Hindlimb muscle (tissue), 1 donor: ENCODE measurements at regions not wholly inside any gene's neighbourhood (a gene's known extent, or its start where the extent isn't known, plus 50 kb on each side); places are given as distances from the start of the nearest gene placed in this dataset.
"Not testable (repeated sequence)": the region's sequence is repeated elsewhere in the genome, so short reads cannot be mapped to it uniquely, and the experiment has no call there.

Experiments used
- DNase-seq: peaks from one replicate; pipeline ENCODE4 v3.0.0-alpha.2; 2013

- DNase-seq = not testable (repeated sequence)
Observed at GRCh38 chr2:91422102-91422501, 2730.6 kb downstream of the RPIA start.

DNA sequence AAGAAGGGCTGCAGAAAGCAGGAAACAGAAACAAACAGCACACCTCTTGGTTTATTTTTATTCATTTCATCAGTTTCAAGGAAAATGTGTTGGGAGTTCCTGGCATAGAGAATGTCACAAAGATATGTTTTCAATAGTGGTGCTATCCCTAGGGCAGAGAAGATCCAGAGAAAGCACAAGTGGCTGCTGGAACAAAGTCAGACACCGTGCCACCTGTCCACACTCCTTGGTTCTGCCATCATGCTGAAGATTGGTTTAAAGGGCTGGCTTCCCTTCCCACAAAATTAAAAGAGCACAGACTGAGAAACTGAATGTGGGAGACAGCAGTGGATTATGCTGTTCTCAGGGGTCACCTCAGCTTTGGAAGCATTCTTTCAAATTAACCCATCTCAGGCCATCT, 2735.7 kb downstream of the RPIA start:
- DNase-seq = not testable (repeated sequence)

- DNase-seq = not testable (repeated sequence)
Observed at GRCh38 chr2:91441932-91442245, 2750.4 kb downstream of the RPIA start.

DNA sequence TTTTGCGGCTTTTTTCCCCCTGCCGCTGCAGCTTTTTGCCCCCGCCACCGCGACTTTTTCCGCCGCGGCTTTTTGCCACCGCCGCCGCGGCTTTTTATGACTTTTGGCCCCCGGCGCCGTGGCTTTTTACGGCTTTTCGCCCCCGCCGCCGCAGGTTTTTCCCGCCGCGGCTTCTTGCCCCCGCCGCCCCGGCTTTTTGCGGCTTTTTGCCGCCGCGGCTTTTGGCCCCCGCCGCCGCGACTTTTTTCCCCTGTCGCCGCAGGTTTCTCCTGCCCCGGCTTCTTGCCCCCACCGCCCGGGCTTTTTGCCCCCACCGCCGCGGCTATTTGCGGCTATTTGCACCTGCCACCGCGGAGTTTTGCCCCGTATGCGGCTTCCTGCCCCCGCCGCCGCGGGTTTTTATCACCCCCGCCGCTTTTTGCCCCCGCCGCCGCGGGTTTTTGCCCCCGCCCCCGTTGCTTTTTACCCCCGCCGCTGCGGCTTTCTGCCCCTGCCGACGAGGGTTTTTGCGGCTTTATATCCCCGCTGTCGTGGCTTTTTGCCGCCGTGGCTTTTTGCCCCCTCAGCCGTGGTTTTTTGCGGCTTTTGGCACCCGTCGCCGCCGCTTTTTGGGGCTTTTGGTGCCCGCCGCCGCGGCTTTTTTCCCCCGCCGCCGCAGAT, 2750.9 kb downstream of the RPIA start:
- no peak for DNase-seq

- DNase-seq = not testable (repeated sequence)
Observed at GRCh38 chr2:91442906-91443729, 2751.6 kb downstream of the RPIA start.

- DNase-seq = not testable (repeated sequence)
Observed at GRCh38 chr2:91443730-91444115, 2752.2 kb downstream of the RPIA start.

- not testable (repeated sequence) for DNase-seq
Observed at GRCh38 chr2:91445705-91446104, 2754.2 kb downstream of the RPIA start.

DNA sequence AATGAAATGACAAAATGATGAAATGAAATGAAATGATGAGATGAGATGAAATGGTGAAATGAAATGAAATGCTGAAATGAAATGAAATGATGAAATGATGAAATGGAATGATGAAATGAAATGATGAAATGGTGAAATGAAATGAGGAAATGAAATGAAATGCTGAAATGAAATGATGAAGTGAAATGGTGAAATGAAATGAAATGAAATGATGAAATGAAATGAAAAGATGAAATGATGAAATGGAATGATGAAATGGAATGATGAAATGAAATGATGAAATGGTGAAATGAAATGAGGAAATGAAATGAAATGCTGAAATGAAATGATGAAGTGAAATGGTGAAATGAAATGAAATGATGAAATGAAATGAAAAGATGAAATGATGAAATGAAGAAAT, 2755.0 kb downstream of the RPIA start:
- not testable (repeated sequence) for DNase-seq

DNA sequence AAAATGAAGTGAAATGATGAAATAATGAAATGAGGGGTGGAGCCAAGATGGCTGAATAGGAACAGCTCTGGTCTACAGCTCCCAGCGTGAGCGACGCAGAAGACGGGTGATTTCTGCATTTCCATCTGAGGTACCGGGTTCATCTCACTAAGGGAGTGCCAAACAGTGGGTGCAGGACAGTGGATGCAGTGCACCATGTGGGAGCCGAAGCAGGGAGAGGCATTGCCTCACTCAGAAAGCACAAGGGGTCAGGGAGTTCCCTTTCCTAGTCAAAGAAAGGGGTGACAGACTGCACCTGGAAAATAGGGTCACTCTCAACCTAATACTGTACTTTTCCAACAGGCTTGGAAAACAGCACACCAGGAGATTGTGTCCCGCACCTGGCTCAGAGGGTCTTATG, 2755.4 kb downstream of the RPIA start:
- DNase-seq = not testable (repeated sequence)

DNA sequence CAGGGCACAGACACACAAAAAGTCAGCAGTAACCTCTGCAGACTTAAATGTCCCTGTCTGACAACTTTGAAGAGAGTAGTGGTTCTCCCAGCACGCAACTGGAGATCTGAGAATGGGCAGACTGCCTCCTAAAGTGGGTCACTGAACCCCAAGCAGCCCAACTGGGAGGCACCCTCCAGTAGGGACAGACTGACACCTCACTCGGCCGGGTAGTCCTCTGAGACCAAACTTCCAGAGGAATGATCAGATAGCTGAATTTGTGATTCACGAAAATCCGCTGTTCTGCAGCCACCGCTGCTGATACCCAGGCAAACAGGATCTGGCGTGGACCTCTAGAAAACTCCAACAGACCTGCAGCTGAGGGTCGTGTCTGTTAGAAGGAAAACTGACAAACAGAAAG, 2756.0 kb downstream of the RPIA start:
- DNase-seq = not testable (repeated sequence)

- DNase-seq = not testable (repeated sequence)
Observed at GRCh38 chr2:91462292-91462691, 2770.8 kb downstream of the RPIA start.

DNA sequence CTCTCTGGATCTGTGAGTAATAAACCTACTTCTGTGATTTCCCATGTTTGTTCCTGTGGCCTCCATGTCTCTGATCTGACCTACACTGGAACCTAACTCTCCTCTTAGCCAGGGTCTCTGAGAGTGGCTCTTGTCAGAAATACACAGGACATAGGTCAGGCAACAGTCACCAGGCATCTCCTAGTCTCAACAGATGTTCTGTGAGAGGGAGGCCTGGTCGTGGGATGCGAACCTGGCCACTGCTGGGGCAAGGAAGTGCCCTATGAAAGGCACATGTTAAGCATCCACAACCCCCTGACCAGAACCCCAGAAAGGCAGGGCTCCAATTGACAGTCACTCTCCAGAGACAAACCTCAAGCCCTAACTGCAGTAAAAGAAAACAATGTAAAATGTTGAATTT, 2771.5 kb downstream of the RPIA start:
- DNase-seq = not testable (repeated sequence)

- not testable (repeated sequence) for DNase-seq
Observed at GRCh38 chr2:91466780-91467363, 2775.4 kb downstream of the RPIA start.

DNA sequence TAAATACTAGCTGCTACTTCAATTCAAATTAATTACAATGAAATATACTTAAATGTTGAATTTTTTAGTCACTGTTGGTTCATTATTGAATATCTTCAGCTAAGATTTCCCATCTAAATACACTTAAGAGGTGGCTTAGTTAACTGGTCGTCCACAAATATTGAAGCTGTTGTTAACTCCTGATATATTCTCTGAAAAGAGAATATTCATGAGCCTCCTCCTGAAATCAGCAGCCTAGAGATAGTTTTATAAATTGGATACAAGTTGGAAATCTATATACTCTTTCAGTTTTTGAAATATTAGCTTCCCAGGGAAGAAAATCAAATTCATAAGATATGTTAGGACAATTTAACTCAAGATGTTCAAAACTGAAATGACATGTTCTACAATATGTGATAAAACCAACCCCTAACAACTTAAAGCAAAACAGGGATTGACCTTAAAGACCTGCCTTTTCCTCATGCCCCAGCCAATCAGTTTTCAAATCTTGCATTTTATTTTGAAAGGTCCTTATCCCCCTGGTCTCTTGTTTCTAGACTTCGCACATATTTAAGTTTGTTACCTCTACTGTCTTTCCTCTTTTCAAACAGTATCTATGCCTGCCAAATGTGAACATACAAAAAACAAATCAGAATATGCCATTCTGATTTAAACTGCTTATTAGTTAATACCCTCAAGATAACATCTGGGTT, 2784.9 kb downstream of the RPIA start:
- not testable (repeated sequence) for DNase-seq

GRCh38 chr2:91476936-91477246, 2785.4 kb downstream of the RPIA start:
- DNase-seq = not testable (repeated sequence)

- not testable (repeated sequence) for DNase-seq
Observed at GRCh38 chr2:91477291-91477690, 2785.8 kb downstream of the RPIA start.

- peak; percentile 18 for DNase-seq
Observed at GRCh38 chr2:91477731-91478672, 2786.5 kb downstream of the RPIA start.

GRCh38 chr2:91478851-91479718, 2787.6 kb downstream of the RPIA start:
- DNase-seq = peak; percentile 3

- not testable (repeated sequence) for DNase-seq
Observed at GRCh38 chr2:91485226-91485625, 2793.8 kb downstream of the RPIA start.

- not testable (repeated sequence) for DNase-seq
Observed at GRCh38 chr2:91497129-91498064, 2805.9 kb downstream of the RPIA start.
